ENCODE measurements at regions not wholly inside any gene's neighbourhood (a gene's known extent, or its start where the extent isn't known, plus 50 kb on each side); places are given as distances from the start of the nearest gene placed in this dataset.

DNA sequence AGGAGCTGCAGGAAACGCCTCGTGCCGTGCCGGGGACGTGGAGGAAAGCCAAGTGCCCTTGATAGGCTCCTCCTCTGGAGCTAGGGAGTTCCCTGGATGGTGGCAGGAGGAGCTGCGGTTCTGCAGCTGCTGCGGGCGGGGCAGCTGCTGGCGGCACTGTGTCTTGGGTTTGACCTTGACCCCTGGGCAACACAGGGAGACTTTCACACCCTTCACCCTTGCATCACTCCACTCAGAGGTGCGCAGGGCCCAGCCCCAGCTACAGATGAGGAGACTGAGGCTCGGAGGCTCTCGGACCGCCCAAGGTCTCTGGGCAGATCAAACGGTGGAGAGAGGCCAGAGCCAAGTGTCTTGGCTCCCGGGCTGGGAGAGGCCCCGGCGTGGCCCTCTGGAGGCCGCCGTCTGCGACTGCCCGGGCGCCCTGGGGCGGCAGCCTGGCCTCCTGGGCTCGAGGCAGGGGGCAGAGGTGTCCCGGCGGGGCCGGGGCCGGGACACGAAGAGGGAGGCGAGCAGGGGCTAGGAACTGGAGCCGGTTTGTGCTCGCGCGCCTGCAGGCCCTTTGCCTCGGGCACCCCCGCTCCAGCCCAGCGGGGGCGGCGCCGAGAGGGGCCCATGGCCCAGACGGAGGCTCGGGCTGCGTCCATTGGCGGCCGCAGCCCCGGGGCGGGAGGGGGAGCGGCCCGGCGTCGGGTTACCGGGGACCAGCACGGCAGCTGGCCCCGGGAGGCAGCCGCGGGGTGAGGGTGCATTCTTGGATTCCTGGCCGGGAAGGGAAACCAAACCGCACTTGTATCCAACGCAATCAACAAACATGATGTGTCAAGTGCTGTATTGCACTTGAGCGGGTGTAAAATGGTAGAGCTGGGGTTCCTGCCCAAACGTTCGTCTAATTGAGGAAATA, 129.6 kb upstream of the SLC1A4 start (continued):
- no peak for TF ChIP-seq ZBTB44 (CRISPR knock-in tag; IDR thresholded peaks at IDR 0.05)
- no peak for TF ChIP-seq ZNF569 (CRISPR knock-in tag; IDR thresholded peaks at IDR 0.05; ENCODE audit: borderline replicate concordance)
- TF ChIP-seq BHLHE40 (IDR thresholded peaks at IDR 0.05; ENCODE audit: low read length) = no peak
- TF ChIP-seq ZNF619 (CRISPR knock-in tag; IDR thresholded peaks at IDR 0.05) = 0 out of 2 replicates have a peak, but pooled peaks have one; percentile 27
- no peak for TF ChIP-seq RAD21 (CRISPR knock-in tag; IDR thresholded peaks at IDR 0.05)
- TF ChIP-seq TEAD2 (CRISPR knock-in tag; IDR thresholded peaks at IDR 0.05) = no peak
- no peak for TF ChIP-seq FOSL1 (CRISPR knock-in tag; IDR thresholded peaks at IDR 0.05; ENCODE audit: borderline replicate concordance)
- no peak for TF ChIP-seq ZFP82 (CRISPR knock-in tag; IDR thresholded peaks at IDR 0.05; ENCODE audit: borderline replicate concordance)
- TF ChIP-seq SRF (IDR thresholded peaks at IDR 0.05; ENCODE audit: low read depth, low read length) = no peak
- no peak for TF ChIP-seq E2F2 (CRISPR knock-in tag; IDR thresholded peaks at IDR 0.05; ENCODE audit: borderline replicate concordance)
- TF ChIP-seq, protein P1, sequence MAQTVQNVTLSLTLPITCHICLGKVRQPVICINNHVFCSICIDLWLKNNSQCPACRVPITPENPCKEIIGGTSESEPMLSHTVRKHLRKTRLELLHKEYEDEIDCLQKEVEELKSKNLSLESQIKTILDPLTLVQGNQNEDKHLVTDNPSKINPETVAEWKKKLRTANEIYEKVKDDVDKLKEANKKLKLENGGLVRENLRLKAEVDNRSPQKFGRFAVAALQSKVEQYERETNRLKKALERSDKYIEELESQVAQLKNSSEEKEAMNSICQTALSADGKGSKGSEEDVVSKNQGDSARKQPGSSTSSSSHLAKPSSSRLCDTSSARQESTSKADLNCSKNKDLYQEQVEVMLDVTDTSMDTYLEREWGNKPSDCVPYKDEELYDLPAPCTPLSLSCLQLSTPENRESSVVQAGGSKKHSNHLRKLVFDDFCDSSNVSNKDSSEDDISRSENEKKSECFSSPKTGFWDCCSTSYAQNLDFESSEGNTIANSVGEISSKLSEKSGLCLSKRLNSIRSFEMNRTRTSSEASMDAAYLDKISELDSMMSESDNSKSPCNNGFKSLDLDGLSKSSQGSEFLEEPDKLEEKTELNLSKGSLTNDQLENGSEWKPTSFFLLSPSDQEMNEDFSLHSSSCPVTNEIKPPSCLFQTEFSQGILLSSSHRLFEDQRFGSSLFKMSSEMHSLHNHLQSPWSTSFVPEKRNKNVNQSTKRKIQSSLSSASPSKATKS (CRISPR knock-in tag; IDR thresholded peaks at IDR 0.05) = no peak
- no peak for TF ChIP-seq GLMP (CRISPR knock-in tag; IDR thresholded peaks at IDR 0.05; ENCODE audit: borderline replicate concordance)
- TF ChIP-seq ZBTB1 (CRISPR knock-in tag; IDR thresholded peaks at IDR 0.05; ENCODE audit: borderline replicate concordance) = no peak
- TF ChIP-seq, protein P2, sequence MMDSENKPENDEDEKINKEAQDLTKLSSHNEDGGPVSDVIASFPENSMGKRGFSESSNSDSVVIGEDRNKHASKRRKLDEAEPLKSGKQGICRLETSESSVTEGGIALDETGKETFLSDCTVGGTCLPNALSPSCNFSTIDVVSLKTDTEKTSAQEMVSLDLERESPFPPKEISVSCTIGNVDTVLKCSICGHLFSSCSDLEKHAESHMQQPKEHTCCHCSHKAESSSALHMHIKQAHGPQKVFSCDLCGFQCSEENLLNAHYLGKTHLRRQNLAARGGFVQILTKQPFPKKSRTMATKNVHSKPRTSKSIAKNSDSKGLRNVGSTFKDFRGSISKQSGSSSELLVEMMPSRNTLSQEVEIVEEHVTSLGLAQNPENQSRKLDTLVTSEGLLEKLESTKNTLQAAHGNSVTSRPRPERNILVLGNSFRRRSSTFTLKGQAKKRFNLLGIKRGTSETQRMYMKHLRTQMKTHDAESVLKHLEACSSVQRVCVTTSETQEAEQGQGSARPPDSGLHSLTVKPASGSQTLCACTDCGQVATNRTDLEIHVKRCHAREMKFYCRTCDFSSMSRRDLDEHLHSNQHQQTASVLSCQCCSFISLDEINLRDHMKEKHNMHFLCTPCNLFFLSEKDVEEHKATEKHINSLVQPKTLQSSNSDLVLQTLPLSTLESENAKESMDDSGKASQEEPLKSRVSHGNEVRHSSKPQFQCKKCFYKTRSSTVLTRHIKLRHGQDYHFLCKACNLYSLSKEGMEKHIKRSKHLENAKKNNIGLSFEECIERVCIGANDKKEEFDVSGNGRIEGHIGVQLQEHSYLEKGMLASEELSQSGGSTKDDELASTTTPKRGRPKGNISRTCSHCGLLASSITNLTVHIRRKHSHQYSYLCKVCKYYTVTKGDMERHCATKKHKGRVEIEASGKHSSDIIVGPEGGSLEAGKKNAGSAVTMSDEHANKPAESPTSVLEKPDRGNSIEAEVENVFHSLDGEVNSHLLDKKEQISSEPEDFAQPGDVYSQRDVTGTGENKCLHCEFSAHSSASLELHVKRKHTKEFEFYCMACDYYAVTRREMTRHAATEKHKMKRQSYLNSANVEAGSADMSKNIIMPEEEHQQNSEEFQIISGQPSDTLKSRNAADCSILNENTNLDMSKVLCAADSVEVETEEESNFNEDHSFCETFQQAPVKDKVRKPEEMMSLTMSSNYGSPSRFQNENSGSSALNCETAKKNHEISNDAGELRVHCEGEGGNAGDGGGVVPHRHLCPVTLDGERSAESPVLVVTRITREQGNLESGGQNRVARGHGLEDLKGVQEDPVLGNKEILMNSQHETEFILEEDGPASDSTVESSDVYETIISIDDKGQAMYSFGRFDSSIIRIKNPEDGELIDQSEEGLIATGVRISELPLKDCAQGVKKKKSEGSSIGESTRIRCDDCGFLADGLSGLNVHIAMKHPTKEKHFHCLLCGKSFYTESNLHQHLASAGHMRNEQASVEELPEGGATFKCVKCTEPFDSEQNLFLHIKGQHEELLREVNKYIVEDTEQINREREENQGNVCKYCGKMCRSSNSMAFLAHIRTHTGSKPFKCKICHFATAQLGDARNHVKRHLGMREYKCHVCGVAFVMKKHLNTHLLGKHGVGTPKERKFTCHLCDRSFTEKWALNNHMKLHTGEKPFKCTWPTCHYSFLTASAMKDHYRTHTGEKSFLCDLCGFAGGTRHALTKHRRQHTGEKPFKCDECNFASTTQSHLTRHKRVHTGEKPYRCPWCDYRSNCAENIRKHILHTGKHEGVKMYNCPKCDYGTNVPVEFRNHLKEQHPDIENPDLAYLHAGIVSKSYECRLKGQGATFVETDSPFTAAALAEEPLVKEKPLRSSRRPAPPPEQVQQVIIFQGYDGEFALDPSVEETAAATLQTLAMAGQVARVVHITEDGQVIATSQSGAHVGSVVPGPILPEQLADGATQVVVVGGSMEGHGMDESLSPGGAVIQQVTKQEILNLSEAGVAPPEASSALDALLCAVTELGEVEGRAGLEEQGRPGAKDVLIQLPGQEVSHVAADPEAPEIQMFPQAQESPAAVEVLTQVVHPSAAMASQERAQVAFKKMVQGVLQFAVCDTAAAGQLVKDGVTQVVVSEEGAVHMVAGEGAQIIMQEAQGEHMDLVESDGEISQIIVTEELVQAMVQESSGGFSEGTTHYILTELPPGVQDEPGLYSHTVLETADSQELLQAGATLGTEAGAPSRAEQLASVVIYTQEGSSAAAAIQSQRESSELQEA (CRISPR knock-in tag; IDR thresholded peaks at IDR 0.05; ENCODE audit: not compliant biosample characterization) = no peak

Measured in HepG2 (cell line).